Kidney tubule cell (primary cell): ENCODE measurements at regions not wholly inside any gene's neighbourhood (a gene's known extent, or its start where the extent isn't known, plus 50 kb on each side); places are given as distances from the start of the nearest gene placed in this dataset.

Experiments used
- DNase-seq: peaks from one replicate; pipeline ENCODE4 v3.0.0-alpha.2; 2018; ENCODE audit warnings: low spot score

- no peak for DNase-seq
Measured at GRCh38 chr1:38135625-38136414, 89.2 kb upstream of the POU3F1 start.

- DNase-seq = no peak
Measured at GRCh38 chr1:38134294-38134755, 87.7 kb upstream of the POU3F1 start.

GRCh38 chr1:38133756-38134155, 87.2 kb upstream of the POU3F1 start:
- no peak for DNase-seq

GRCh38 chr1:38133304-38133703, 86.7 kb upstream of the POU3F1 start:
- DNase-seq = no peak

- DNase-seq = peak; percentile 49
Measured at GRCh38 chr1:38132681-38133080, 86.1 kb upstream of the POU3F1 start.

GRCh38 chr1:38131024-38131585, 84.5 kb upstream of the POU3F1 start:
- DNase-seq = no peak

GRCh38 chr1:38129971-38130370, 83.4 kb upstream of the POU3F1 start:
- DNase-seq = peak; percentile 37

GRCh38 chr1:38129473-38129872, 82.9 kb upstream of the POU3F1 start:
- no peak for DNase-seq

- no peak for DNase-seq
Measured at GRCh38 chr1:38128926-38129453, 82.4 kb upstream of the POU3F1 start.

- no peak for DNase-seq
Measured at GRCh38 chr1:38128511-38128910, 81.9 kb upstream of the POU3F1 start.

GRCh38 chr1:38127428-38127827, 80.8 kb upstream of the POU3F1 start:
- no peak for DNase-seq

- no peak for DNase-seq
Measured at GRCh38 chr1:38126970-38127369, 80.4 kb upstream of the POU3F1 start.

GRCh38 chr1:38125837-38126520, 79.4 kb upstream of the POU3F1 start:
- DNase-seq = peak; percentile 30

- DNase-seq = no peak
Measured at GRCh38 chr1:38125016-38125415, 78.4 kb upstream of the POU3F1 start.

GRCh38 chr1:38123356-38124135, 77.0 kb upstream of the POU3F1 start:
- peak; percentile 36 for DNase-seq

GRCh38 chr1:38121231-38121680, 74.7 kb upstream of the POU3F1 start:
- no peak for DNase-seq

GRCh38 chr1:38120552-38121230, 74.1 kb upstream of the POU3F1 start:
- no peak for DNase-seq

- no peak for DNase-seq
Measured at GRCh38 chr1:38118976-38119375, 72.4 kb upstream of the POU3F1 start.

- DNase-seq = no peak
Measured at GRCh38 chr1:38117444-38117887, 70.9 kb upstream of the POU3F1 start.

GRCh38 chr1:38115682-38116202, 69.1 kb upstream of the POU3F1 start:
- no peak for DNase-seq

- no peak for DNase-seq
Measured at GRCh38 chr1:38115226-38115625, 68.6 kb upstream of the POU3F1 start.
